ENCODE measurements at regions not wholly inside any gene's neighbourhood (a gene's known extent, or its start where the extent isn't known, plus 50 kb on each side); places are given as distances from the start of the nearest gene placed in this dataset.

DNA sequence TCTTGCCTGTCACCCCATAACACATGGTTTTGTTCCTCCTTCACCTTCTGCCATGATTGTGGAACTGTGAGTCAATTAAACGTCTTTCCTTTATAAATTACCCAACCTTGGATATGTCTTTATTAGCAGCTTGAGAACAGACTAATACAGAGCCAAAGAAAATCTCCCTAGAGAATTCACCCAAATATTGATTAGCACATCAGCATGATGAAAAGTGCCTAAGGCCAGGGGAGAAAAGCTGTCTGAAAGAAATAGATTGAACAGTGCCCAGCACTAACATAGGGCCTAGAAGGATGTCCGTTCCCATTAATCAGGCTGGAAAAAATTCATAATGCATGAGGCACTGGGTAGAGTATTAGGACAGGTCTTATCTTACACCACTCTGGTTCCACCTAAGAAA lies 111.9 kb upstream of the CALN1 start:
- DNase-seq = no peak

DNA sequence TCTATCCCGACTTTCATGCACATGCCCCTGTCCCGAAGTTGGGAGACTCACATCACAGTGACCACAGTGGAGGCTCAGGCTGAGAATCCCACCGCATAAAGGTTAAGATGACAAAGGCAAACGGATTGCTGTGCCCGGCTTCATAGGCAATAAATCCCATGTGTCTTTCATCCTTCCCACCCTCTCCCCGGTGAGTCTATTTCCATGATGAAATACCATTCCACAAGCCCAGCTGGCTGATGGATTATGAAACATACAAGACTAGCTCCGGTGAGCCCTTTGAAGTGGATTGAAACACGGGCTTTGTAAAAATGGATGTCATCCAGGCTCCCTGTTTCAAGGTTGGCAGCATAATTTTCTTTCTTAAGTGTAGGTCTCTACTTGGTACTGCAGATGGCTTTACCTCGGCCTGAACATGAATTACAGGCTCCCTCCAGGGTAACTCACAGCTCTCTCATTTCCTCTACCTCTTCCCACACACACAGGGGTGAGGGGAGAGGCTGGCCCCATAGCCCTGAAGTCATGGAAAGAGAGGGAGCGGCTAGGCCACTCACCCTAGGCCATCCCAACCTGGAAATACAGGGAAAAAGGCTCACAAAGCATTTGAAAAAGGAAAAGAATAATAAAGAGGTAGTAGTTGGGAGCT lies 92.0 kb upstream of the CALN1 start:
- no peak for DNase-seq

DNA sequence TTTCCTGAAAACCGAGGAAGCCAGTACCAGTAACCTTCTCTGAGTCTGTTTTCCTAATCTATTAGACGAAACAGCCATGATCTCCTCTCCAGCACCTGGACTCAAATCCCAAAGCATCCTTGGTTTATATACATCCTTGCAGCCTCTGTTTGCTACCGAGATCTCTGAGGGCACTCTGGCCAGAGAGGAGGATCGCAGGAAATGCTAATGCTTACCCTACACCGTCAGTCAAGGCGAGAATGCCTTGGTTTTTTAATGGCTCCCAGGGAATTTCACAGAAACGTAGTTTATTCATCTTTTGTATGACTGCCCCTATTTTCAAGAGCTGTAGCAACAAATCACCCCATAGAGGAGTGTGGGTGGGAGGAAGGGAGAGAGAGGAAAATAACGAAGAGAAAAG lies 91.5 kb upstream of the CALN1 start:
- DNase-seq = no peak

DNA sequence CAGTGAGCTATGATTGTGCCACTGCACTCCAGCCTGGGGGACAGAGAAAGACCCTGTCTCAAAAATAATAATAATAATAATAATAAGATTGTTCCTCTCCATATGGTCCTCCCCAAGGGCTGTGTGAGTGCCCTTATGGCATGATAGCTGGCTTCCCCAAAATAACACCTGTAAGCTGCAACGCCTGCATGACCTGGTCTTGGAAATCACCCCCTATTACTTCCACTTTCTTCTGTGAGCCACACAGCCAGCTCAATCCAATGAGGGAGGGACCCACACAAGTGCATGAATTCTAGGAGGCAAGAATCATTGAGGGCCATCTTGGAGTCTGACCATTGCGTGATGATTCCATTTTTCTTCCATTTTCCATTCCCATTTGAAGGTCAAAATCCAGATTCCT lies 82.7 kb upstream of the CALN1 start:
- DNase-seq = no peak

DNA sequence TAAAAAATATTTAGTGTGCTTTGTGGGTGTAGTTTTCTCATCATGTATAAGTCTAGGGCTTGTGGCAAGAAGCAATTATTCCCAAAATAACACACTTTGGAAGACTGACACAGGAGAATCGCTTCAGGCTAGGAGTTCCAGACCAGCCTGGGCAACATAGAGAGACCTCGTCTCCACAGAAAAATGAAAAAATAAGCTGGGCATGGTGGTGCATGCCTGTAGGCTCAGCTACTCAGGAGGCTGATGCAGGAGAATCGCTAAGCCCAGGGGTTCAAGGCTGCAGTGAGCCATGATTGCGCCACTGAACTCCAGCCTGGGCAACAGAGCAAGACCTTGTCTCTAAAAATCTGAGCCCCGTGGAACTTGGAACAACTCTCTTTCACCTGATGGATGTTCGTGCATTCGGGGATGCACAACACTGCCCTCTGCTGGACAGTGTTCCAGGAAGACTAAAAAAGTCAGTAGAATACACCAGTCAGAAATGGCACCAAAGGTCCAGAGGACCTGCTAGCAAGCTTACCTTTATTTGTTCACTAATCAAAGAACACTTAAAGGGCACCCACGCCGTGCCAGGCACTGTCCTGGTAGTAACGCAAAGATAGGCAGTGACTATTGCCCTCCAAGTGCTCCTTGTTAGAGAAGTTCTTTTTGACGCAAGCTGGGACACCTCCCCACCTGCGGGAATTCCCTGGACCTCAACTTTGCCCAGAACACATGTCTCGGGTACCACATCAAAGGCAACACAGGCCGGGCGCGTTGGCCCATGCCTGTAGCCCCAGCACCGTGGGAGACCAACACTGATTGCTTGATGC lies 81.9 kb upstream of the CALN1 start:
- DNase-seq = peak in 49 of 58 donors; percentile 2 to 83 (median 35)

DNA sequence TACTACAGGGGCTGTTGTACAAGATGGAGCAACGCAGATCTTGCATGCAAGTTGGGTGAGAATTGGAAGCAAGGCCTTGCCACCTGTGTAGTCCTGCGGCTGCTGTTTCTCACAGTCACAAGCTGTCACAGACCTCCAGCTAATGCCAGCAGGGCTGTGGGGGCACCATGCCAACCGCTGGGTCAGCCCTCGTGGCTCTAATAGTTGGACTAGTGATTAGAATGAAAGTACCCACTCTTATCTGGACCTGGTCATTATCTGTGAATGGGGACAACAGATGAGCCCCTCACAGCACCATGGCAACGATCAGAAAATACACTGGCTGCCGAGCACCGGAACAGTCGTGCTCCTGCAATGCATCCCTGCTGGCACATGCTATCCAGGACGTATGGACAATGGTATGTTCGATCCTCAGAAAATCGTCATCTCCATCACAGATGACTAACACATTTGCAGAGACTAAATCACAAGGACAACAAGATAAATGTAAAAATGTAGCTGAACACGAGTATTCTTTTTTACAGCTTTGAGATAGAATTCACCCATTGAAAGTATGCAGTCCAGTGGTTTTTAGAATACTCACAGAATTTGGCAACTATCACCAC lies 80.4 kb upstream of the CALN1 start:
- peak in 16 of 58 donors; percentile 0 to 22 (median 2) for DNase-seq

DNA sequence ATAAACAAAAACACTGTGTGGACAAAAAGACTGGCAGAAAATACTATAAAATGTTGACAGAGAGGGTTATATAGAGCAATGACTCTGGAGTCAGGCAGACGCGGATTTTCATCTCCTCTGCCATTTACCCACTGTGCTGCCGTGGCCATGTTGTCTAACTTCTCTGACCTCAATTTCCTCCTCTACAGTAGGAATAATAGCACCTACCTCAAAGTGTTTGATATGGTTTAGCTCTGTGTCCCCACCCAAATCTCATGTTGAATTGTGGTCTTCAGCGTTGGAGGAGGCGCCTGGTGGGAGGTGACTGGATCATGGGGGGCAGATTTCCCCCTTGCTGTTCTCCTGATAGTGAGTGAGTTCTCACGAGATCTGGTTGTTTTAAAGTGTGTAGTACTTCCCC lies 78.2 kb upstream of the CALN1 start:
- DNase-seq = no peak

DNA sequence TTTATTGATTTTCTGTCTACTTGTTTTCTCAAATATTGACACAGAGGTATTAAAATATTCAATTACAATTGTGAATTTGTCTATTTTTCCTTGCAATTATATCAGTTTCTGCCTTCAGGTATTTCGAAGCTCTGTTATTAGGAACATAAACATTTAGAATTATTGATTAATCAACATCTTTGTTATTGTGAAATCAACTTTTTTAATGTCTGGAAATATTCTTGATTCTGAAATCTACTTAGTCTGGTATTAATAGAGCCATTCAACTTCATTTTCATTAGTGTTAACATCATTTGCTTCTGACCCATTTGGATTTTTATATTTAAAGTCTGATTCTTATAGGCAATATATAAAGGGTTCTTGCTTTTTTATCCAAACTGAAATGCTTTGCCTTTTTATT lies 69.8 kb upstream of the CALN1 start:
- DNase-seq = no peak

DNA sequence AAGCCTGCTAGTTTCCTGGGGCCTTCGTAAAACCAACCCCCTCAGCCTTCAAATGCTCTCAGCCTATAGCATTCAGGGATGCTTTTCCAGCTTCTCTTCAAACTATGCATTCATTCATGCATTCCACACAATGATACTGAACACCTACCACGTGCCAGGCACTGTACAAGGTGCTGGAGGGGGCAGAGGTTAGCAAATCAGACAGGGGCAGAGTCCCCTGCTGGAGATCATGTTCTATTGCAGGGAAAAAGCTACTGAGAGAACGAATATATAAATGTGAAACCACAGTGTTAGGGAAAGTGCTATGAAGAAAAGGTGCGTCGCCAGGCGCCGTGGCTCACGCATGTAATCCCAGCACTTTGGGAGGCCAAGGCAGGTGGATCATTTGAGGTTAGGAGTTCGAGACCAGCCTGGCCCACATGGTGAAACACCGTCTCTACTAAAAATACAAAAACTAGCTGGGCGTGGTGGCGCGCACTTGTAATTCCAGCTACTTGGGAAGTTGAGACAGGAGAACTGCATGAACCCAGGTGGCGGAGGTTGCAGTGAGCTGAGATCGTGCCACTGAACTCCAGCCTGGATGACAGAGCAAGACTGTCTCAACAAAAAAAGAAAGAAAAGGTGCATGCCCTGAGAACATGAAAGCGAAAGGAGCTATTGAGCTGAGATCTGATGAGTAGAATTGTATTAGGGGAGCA lies 64.6 kb upstream of the CALN1 start:
- no peak for DNase-seq

DNA sequence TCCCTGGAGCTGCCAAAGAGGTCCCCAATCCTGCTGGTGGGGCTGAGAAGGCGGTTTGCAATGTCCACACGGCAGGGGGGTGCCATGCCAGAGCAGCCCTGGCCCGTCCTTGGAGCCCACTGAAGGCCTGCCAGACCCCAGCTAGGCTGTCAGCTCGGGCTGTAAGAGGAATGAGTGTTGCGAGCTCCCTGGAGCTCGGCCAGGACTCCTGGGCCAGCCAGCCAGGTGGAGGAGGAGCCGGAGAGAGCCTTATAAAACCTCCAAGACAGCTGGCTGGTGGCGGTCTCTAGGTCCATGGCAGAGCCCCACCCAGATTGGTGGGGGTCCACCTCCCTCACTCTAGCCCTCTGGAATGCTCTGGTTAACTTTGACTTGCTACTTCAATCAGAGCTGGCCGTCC lies 55.1 kb upstream of the CALN1 start:
- DNase-seq = no peak

DNA sequence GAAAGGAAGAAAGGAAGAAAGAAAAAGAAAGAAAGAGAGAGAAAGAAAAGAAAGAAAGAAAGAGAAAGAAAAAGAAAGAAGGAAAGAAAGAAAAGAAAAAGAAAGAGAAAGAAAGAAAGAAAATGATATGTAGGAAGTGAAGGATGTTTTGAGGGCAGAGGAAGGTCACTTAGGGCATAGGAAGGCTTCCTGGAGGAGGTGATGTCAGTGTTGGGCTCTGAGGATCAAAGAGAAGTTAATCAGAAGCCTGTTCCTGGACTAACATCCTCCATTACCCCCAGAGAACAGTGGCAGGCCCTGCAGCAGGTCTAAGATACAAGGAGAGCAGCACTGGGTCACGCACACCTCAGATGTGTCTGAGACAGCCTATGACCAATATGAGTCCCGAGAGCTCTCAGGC lies 54.7 kb upstream of the CALN1 start:
- DNase-seq = no peak

DNA sequence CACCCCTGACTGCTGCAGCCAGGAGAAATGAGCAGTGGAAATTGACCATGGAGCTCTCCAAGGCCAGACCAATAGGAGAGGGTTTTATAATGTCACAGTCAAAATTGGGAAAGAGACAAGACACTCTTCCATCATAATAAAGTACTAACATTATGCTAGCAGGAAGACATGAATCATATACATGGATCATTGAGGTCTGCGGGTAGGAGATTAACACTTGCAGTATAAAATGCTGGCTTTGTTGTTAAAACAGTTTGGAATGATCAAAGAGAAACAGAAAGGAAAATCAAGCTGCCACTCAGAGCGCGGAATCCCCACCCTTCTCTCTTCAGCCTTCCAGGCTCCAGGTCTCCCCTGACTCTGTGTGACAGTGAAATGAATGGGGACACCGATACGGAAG lies 53.4 kb upstream of the CALN1 start:
- no peak for DNase-seq

DNA sequence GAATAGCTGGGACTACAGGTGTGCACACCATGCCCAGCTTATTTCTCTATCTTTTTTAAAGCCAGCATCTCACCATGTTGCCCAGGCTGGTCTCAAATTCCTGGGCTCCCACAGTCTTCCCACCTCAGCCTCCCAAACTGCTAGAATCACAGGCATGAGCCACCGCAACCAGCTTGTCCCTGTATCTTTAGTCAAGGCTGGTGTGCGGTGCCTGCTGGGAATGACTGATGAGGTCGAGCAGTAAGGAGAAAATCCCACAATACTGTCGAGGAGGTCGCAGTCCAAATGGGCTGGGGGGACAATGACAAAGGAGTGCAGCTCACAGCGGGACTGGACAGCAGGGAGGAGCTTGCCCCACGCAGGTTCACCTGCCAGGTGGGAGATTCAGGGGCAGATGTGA lies 50.2 kb upstream of the CALN1 start:
- no peak for DNase-seq

Measured in anterior cingulate cortex (tissue), 58 donors.